HEK293T (cell line): ENCODE measurements at regions not wholly inside any gene's neighbourhood (a gene's known extent, or its start where the extent isn't known, plus 50 kb on each side); places are given as distances from the start of the nearest gene placed in this dataset.

Source experiments
- FOXM1 ChIP-seq: fragments of 450-650 bp; IDR thresholded peaks from 2 replicates; pipeline ENCODE4 v1.6.1; 2017; ENCODE audit warnings: mild to moderate bottlenecking, borderline replicate concordance
- HDGF ChIP-seq: fragments of 450-650 bp; IDR thresholded peaks from 2 replicates; pipeline ENCODE4 v1.6.1; 2017; ENCODE audit warnings: antibody characterized with exemption, borderline replicate concordance
- L3MBTL2 ChIP-seq: fragments of 450-650 bp; conservative IDR thresholded peaks from 2 replicates; pipeline ENCODE4 v1.6.1; 2016; ENCODE audit warnings: mild to moderate bottlenecking
- SUZ12 ChIP-seq: fragments of 450-650 bp; IDR thresholded peaks from 2 replicates; pipeline ENCODE4 v1.6.1; 2016; ENCODE audit warnings: mild to moderate bottlenecking
- ZNF384 ChIP-seq: fragments of 450-650 bp; IDR thresholded peaks from 2 replicates; pipeline ENCODE4 v1.6.1; 2016

GRCh38 chr17:68686108-68686988 lies 85.2 kb upstream of the FAM20A start:
- TF ChIP-seq ZNF384 (no peak), FOXM1 (no peak), SUZ12 (no peak), HDGF (no peak), L3MBTL2 (no peak)
